NCI-H187 treated with DMSO at 0.1 percent for 48 hours (cell line): ENCODE measurements at regions not wholly inside any gene's neighbourhood (a gene's known extent, or its start where the extent isn't known, plus 50 kb on each side); places are given as distances from the start of the nearest gene placed in this dataset.
A peak's percentile ranks its signal among the peaks of the same experiment; 100 is the strongest.
"Not testable (repeated sequence)": the region's sequence is repeated elsewhere in the genome, so short reads cannot be mapped to it uniquely, and the experiment has no call there.

Experiments used
- DNase-seq: peaks from one replicate; lab custom pipeline; 2025; lab: John Stamatoyannopoulos, UW

DNA sequence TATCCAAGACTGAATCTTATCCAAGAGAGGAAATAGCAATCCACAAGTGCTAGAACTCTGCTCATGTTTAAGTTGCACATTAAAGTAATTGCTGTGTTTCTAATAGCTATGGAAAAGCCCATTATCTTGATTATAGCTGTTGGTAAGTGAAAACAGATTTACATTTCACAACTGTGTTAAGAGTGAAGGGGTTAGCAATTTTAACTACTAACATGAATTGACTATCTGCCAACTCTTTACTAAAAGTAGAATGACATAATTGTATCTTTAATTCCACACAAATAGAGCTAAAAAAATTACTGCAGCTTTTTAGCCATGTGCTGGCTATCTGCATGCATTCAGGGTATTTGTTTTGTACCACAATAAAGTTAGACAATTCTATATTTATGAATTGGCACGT, 277.9 kb upstream of the IRAK1BP1 start:
- DNase-seq, result no peak

GRCh38 chr6:78593898-78594667, 273.3 kb upstream of the IRAK1BP1 start:
- DNase-seq, result no peak

GRCh38 chr6:78594668-78595066, 272.7 kb upstream of the IRAK1BP1 start:
- DNase-seq, result no peak

- no peak for DNase-seq
These were observed 269.4 kb upstream of the IRAK1BP1 start for GRCh38 chr6:78597966-78598365.

DNA sequence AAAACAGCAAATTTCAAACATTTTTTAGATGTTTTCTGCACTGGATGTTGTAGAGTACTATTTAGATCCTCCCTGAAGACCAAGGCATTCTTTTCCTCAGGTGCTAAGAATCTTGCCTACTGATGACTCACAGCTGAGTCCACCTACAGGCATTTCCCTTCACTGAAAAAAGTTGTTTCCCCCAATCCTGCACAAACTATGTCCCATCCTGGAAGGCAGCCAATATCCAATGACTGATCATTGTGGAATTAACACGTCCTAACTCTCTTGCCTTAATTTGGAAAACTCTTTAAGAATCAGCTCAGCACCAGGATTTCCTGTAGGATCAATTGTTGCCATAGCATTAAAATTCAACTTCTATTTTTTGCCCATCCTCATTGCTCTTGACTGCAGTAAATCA, 268.4 kb upstream of the IRAK1BP1 start:
- DNase-seq, result no peak

DNA sequence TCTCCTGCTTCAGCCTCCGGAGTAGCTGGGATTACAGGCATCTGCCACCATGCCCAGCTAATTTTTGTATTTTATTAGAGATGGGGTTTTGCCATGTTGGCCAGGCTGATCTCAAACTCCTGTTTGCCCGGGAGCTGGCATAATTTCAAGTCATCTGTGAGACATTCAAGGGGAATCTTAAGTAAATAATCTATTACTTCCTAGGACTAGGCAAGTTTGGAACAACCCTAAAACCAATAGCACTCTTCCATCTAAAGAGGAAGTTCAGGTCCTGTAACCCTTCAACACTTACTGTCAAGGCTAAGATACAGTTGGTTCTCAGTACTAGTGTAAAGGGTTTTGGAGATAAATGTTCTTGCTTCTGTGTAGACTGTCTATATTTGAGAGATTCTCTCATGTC, 267.8 kb upstream of the IRAK1BP1 start:
- no peak for DNase-seq

- no peak for DNase-seq
These were observed 261.4 kb upstream of the IRAK1BP1 start for GRCh38 chr6:78605909-78606446.

DNA sequence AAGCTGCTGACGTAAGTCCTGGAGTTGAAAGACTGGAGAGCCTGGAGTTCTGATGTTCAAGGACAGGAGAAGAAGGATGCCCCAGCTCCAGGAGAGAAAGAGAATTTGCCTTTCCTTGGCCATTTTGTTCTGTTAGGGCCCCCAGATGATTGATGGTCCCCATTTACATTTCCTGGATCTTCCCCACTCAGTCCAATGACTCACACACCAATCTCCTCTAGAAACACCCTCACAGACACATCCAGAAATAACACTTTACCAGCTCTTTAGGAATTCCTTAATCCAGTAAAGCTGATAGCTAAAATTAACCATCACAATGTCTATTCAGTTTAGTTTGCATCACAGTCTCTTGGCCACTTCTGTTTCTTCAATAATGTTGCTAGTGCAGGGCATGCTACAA, 260.2 kb upstream of the IRAK1BP1 start:
- DNase-seq, result no peak

- peak; percentile 89 for DNase-seq
These were observed 256.2 kb upstream of the IRAK1BP1 start for GRCh38 chr6:78611102-78611620.

DNA sequence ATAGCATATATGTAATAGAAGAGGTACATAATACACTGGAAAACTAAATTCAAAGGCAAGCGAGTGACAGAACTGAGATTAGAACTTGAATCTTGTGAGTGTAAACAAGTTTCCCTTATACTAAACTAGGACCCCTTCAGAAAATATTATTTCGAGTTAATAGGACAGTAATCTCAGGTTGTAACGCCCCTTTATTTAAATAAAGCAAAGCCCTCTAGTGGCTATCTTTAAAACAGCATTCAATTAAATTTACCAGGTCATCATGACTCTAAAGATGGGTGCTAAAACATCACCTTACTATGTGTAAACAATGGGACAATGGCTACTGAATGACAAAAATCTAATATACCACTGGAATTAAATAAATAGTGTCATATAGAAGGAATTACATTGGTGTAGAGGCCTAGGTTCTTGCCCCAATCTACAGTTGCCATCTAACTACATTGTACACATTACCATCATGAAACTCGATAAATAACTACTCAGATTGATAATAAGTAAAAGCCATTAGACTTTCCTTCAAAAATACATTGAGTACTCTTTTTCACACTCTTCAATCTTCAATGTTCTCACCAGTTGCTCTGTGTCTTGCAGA, 255.4 kb upstream of the IRAK1BP1 start:
- DNase-seq, result no peak

DNA sequence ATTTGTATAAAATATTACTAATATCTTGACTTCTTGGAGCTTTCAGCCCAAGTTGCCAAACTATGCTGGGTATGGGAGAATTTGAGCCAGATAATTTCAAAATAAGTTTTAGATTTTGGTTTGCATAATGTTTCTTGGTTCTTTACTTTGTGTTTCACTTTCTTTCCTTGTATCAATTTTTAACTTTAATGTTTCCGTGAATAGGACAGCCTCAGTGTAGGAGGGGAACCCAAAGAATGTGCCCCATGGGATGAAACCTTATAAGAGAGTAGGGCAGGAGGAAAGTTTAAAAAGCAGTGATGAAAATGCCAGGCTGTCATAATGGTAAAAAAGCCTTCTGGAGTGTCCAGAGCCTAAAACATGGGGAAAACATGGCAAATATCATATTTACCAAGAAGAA, 252.4 kb upstream of the IRAK1BP1 start:
- no peak for DNase-seq

- no peak for DNase-seq
These were observed 251.9 kb upstream of the IRAK1BP1 start for GRCh38 chr6:78615430-78615904.

- no peak for DNase-seq
These were observed 248.4 kb upstream of the IRAK1BP1 start for GRCh38 chr6:78618970-78619369.

DNA sequence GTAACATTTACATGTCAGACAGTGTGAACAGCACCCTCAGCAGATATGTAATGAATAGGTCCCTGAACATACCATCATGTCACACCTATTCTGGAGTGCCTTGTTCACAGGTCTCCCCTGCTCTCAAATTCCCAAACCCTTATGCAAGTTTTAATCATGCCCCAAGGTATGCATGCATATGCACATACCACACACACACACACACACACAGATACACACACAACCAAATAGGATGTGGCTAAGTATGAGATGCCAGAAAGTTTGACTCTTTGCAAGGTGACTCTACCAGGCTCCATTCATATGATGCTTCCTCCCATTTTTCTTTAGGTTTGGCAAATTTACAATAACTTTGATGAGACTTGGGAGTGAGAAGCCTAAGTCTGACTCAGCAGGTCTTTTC, 243.8 kb upstream of the IRAK1BP1 start:
- no peak for DNase-seq

- no peak for DNase-seq
These were observed 238.1 kb upstream of the IRAK1BP1 start for GRCh38 chr6:78629154-78629721.

GRCh38 chr6:78629836-78630235, 237.5 kb upstream of the IRAK1BP1 start:
- DNase-seq, result no peak

- no peak for DNase-seq
These were observed 235.4 kb upstream of the IRAK1BP1 start for GRCh38 chr6:78631976-78632375.

- no peak for DNase-seq
These were observed 227.9 kb upstream of the IRAK1BP1 start for GRCh38 chr6:78639111-78640110.

- DNase-seq, result not testable (repeated sequence)
These were observed 223.4 kb upstream of the IRAK1BP1 start for GRCh38 chr6:78643976-78644375.

- not testable (repeated sequence) for DNase-seq
These were observed 220.6 kb upstream of the IRAK1BP1 start for GRCh38 chr6:78646542-78647415.

DNA sequence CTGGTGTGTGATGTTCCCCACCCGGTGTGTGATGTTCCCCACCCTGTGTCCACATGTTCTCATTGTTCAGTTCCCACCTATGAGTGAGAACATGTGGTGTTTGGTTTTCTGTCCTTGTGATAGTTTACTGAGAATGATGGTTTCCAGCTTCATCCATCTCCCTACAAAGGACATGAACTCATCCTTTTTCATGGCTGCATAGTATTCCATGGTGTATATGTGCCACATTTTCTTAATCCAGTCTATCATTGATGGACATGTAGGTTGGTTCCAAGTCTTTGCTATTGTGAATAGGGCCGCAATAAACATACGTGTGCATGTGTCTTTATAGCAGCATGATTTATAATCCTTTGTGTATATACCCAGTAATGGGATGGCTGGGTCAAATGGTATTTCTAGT, 201.5 kb upstream of the IRAK1BP1 start:
- DNase-seq, result not testable (repeated sequence)
